ENCODE measurements at regions not wholly inside any gene's neighbourhood (a gene's known extent, or its start where the extent isn't known, plus 50 kb on each side); places are given as distances from the start of the nearest gene placed in this dataset.

- POLR2A ChIA-PET: no interaction called here
- no peak for DNase-seq (ENCODE audit: low read depth, low spot score)
- CTCF ChIA-PET: no interaction called here
- no peak overlapping the region for H3K4me3 ChIP-seq (ENCODE audit: low read depth, low read length)
- TF ChIP-seq, protein P1, sequence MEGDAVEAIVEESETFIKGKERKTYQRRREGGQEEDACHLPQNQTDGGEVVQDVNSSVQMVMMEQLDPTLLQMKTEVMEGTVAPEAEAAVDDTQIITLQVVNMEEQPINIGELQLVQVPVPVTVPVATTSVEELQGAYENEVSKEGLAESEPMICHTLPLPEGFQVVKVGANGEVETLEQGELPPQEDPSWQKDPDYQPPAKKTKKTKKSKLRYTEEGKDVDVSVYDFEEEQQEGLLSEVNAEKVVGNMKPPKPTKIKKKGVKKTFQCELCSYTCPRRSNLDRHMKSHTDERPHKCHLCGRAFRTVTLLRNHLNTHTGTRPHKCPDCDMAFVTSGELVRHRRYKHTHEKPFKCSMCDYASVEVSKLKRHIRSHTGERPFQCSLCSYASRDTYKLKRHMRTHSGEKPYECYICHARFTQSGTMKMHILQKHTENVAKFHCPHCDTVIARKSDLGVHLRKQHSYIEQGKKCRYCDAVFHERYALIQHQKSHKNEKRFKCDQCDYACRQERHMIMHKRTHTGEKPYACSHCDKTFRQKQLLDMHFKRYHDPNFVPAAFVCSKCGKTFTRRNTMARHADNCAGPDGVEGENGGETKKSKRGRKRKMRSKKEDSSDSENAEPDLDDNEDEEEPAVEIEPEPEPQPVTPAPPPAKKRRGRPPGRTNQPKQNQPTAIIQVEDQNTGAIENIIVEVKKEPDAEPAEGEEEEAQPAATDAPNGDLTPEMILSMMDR (IDR thresholded peaks at IDR 0.05; ENCODE audit: insufficient read depth, low read length, missing control alignments): no peak
These were observed 1342.6 kb upstream of the SPRY2 start for GRCh38 chr13:81683521-81683920.

GRCh38 chr13:81682081-81682630 lies 1341.2 kb upstream of the SPRY2 start:
- POLR2A ChIA-PET: no interaction called here
- CTCF ChIA-PET: no interaction called here
- no peak for DNase-seq (ENCODE audit: low read depth, low spot score)
- TF ChIP-seq, protein P1 (IDR thresholded peaks at IDR 0.05; ENCODE audit: insufficient read depth, low read length, missing control alignments): no peak
- H3K4me3 ChIP-seq (ENCODE audit: low read depth, low read length): no peak overlapping the region

GRCh38 chr13:81677857-81678256 lies 1336.9 kb upstream of the SPRY2 start:
- POLR2A ChIA-PET: no interaction called here
- CTCF ChIA-PET: no interaction called here
- H3K4me3 ChIP-seq (ENCODE audit: low read depth, low read length): no peak overlapping the region
- no peak for DNase-seq (ENCODE audit: low read depth, low spot score)
- TF ChIP-seq, protein P1 (IDR thresholded peaks at IDR 0.05; ENCODE audit: insufficient read depth, low read length, missing control alignments): no peak

DNA sequence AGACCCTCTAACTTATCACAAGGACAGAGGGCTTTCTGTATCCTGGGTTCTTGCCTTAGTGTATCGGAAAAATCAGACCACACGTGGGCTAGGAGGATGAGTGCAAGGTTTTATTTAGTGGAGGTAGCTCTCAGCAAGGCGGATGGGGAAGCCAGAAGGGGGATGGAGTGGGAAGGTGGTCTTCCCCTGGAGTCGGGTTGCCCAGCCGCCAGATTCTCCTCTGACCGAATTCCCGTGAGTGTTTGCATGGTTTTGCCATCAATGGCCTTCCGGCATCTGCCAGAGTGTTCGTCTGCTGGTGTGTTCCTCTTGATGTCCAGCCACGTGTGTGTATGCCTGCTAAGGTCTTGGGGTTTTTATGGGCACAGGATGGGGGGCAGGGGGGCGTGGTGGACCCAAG lies 1335.1 kb upstream of the SPRY2 start:
- ChIA-PET POLR2A (no interaction called here), CTCF (no interaction called here)
- H3K4me3 ChIP-seq (ENCODE audit: low read depth, low read length): no peak overlapping the region
- no peak for DNase-seq (ENCODE audit: low read depth, low spot score)
- TF ChIP-seq, protein P1 (IDR thresholded peaks at IDR 0.05; ENCODE audit: insufficient read depth, low read length, missing control alignments): no peak

DNA sequence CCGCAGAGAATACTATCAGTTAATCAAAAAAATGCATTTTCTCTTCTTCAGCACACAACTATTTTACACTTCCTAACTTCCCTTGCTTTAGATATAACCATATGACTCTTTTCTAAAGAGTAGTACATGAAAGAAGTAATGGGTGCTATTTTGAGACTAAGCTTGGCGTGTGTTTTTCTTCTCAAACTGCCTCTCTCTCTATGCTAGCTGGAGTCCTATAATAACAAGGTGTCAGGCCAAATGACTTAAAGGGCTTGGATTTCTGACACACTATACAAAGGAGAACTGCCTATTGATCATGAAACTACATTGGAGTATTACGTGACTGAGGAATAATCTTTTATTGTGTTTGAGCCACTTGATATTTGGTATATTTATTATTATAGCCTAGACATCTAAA lies 1330.1 kb upstream of the SPRY2 start:
- no peak overlapping the region for H3K4me3 ChIP-seq (ENCODE audit: low read depth, low read length)
- TF ChIP-seq, protein P1 (IDR thresholded peaks at IDR 0.05; ENCODE audit: insufficient read depth, low read length, missing control alignments): no peak
- no peak for DNase-seq (ENCODE audit: low read depth, low spot score)
- ChIA-PET CTCF (no interaction called here), POLR2A (no interaction called here)

- H3K4me3 ChIP-seq (ENCODE audit: low read depth, low read length): no peak overlapping the region
- CTCF ChIA-PET: no interaction called here
- no peak for DNase-seq (ENCODE audit: low read depth, low spot score)
- POLR2A ChIA-PET: no interaction called here
- TF ChIP-seq, protein P1 (IDR thresholded peaks at IDR 0.05; ENCODE audit: insufficient read depth, low read length, missing control alignments): no peak
These were observed 1329.1 kb upstream of the SPRY2 start for GRCh38 chr13:81670048-81670447.
